Kidney (tissue), 13 donors: ENCODE measurements at regions not wholly inside any gene's neighbourhood (a gene's known extent, or its start where the extent isn't known, plus 50 kb on each side); places are given as distances from the start of the nearest gene placed in this dataset.
"Not testable (repeated sequence)": the region's sequence is repeated elsewhere in the genome, so short reads cannot be mapped to it uniquely, and the experiment has no call there.

Experiments used
- DNase-seq, 5 donors: peaks; one replicate each; pipeline ENCODE4 v3.0.0-alpha.2; 2013 to 2020
- FAIRE-seq: peaks from 2 replicates; lab custom pipeline; 2012; peaks lifted over from hg19 to GRCh38; lab: Jason Lieb, UNC
- H3K27ac ChIP-seq, 2 donors: one replicate each; pipeline ENCODE4 v1.7.0; 2013; ENCODE audit warnings: low read depth in 2 of 2, low read length in 2 of 2, inconsistent platforms in 1 of 2
- H3K27me3 ChIP-seq: one replicate; pipeline ENCODE4 v1.7.1; 2013; ENCODE audit warnings: low read length, inconsistent platforms; ENCODE audit not compliant: control insufficient read depth, insufficient read depth
- H3K36me3 ChIP-seq, 3 donors: one replicate each; pipeline versions ENCODE4 v1.7.0 to v1.7.1; 2013; ENCODE audit warnings: low read length in 3 of 3, control low read depth in 1 of 3, inconsistent platforms in 1 of 3; ENCODE audit not compliant: insufficient read depth in 3 of 3, control insufficient read depth in 2 of 3
- H3K4me1 ChIP-seq, 3 donors: one replicate each; pipeline versions ENCODE4 v1.7.0 to v1.7.1; 2013; ENCODE audit warnings: low read length in 3 of 3, inconsistent platforms in 1 of 3, low read depth in 1 of 3; ENCODE audit not compliant: control insufficient read depth in 2 of 3, insufficient read depth in 2 of 3
- H3K4me3 ChIP-seq, 3 donors: one replicate each; pipeline versions ENCODE4 v1.7.0 to v1.8.1; 2013; ENCODE audit warnings: low read length in 3 of 3, control low read depth in 1 of 3, inconsistent platforms in 1 of 3
- H3K9ac ChIP-seq, 3 donors: one replicate each; pipeline versions ENCODE4 v1.7.0 to v1.7.1; 2013; ENCODE audit warnings: low read length in 3 of 3, control low read depth in 1 of 3, inconsistent platforms in 1 of 3
- H3K9me3 ChIP-seq, 3 donors: one replicate each; pipeline versions ENCODE4 v1.7.0 to v1.7.1; 2013; ENCODE audit warnings: low read length in 3 of 3, control low read depth in 1 of 3, inconsistent platforms in 1 of 3; ENCODE audit not compliant: control insufficient read depth in 2 of 3, insufficient read depth in 1 of 3
- CTCF ChIP-seq: IDR thresholded peaks from 3 replicates; pipeline ENCODE4 v1.5.1; 2012; ENCODE audit warnings: mild to moderate bottlenecking, moderate library complexity, borderline replicate concordance; ENCODE audit not compliant: insufficient read depth; ENCODE audit errors: extremely low read depth
- intact Hi-C: fragments of 100-400 bp; cut with DNase I; formaldehyde crosslinking; loops from one replicate; pipeline ENCODE4 v1.11.1; 2022
- donor health status: control.
- donor health status: control.
- donor health status: control.
- donor health status: control.
- donor health status: control.
- donor health status: DM: yes; HTN: yes; CAD: no.
- donor health status: Normal renal cell carcinoma (clear cell type).

GRCh38 chr14:23887536-23887935 is 66.0 kb upstream of the DHRS4 start:
- FAIRE-seq (no peak), DNase-seq (no peak)
- H3K4me1 ChIP-seq, result peaks cover 0 to 5% (median 0%) of the 10 kb centered on the region in 3 donors
- H3K27me3 ChIP-seq, result no peaks in the 10 kb centered on the region
- H3K9me3 ChIP-seq, result peaks cover 0 to 2% (median 0%) of the 10 kb centered on the region in 3 donors
- no peaks in the 10 kb centered on the region for H3K36me3 ChIP-seq
- no peak overlapping the region for H3K27ac ChIP-seq
- H3K4me3 ChIP-seq, result no peak overlapping the region
- H3K9ac ChIP-seq, result no peak overlapping the region
- no peak for TF ChIP-seq CTCF
- intact Hi-C loops, result no loop called here

DNA sequence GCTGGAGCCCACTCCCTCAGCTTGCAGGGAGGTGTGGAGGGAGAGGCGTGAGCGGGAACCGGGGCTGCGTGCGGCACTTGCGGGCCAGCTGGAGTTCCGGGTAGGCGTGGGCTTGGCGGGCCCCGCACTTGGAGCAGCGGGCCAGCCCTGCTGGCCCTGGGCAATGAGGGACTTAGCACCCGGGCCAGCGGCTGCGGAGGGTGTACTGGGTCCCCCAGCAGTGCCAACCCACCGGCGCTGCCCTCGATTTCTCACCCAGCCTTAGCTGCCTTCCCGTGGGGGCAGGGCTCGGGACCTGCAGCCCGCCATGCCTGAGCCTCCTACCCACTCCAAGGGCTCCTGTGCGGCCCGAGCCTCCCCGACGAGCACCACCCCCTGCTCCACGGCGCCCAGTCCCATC is 61.9 kb upstream of the DHRS4 start:
- FAIRE-seq, H3K4me3 ChIP-seq, DNase-seq, H3K9me3 ChIP-seq, intact Hi-C loops, H3K4me1 ChIP-seq, H3K27me3 ChIP-seq, H3K27ac ChIP-seq, H3K9ac ChIP-seq, H3K36me3 ChIP-seq: not testable (repeated sequence)

GRCh38 chr14:23892289-23892688 is 61.3 kb upstream of the DHRS4 start:
- H3K9me3 ChIP-seq, H3K27ac ChIP-seq, H3K27me3 ChIP-seq, H3K9ac ChIP-seq, FAIRE-seq, intact Hi-C loops, DNase-seq, H3K4me1 ChIP-seq, H3K36me3 ChIP-seq, H3K4me3 ChIP-seq: not testable (repeated sequence)

DNA sequence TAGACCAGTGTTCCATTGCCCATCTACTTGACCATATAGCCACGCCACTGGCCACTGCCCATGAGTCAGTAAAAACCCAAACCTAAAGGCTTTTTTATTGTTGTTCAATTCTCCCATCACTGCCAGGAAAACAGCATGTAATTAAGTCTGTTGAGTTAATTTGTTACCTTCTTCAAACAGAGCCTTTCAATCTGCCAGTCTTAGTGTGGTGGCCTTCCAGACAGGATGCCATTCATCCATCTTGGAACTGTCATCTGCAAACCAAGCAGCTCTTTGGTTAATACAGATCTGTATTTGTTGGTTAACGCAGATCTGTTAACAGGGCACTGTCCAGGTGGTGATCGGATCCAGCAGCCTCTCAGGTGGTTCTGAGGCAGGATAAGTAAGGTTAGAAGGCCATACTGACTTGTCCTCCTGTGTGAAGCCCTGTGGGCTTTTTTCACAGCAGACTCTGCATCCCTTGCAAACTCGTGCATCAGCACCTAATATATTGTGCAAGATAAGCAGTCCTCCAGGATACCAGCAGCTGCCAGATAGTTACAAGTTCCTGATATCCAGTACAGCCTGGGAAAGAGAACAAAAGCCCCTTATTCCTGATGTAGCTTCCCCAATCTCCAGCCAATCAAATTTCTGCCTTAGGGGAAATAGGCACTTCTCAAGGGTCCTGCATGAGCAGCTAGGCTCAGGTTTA is 59.1 kb upstream of the DHRS4 start:
- Histone ChIP-seq H3K9ac (no peak overlapping the region), H3K9me3 (no peaks in the 10 kb centered on the region), H3K4me3 (no peak overlapping the region), H3K36me3 (no peaks in the 10 kb centered on the region), H3K27ac (no peak overlapping the region), H3K4me1 (no peaks in the 10 kb centered on the region), H3K27me3 (no peaks in the 10 kb centered on the region)
- intact Hi-C loops, result no loop called here
- DNase-seq (no peak), FAIRE-seq (no peak)
- TF ChIP-seq CTCF, result no peak
